OCI-LY3 (cell line): ENCODE measurements at regions not wholly inside any gene's neighbourhood (a gene's known extent, or its start where the extent isn't known, plus 50 kb on each side); places are given as distances from the start of the nearest gene placed in this dataset.

Experiments
- H2AFZ ChIP-seq: fragments of 200-600, 300-600 bp; shearing (Covaris generic); 2 replicates; pipeline ENCODE4 v1.6.0; 2014; ENCODE audit warnings: antibody characterized with exemption, low read depth, low read length
- H3K27ac ChIP-seq: fragments of 200-600, 300-600 bp; sonication (generic); 2 replicates; pipeline ENCODE4 v1.5.1; 2014; ENCODE audit warnings: mild to moderate bottlenecking, low read length, moderate library complexity, mixed read lengths
- H3K27me3 ChIP-seq: fragments of 200-600, 300-600 bp; sonication (generic); 2 replicates; pipeline ENCODE4 v1.6.1; 2014; ENCODE audit warnings: low read depth, low read length, mixed read lengths
- H3K36me3 ChIP-seq: fragments of 200-600, 300-600 bp; sonication (generic); replicated peaks from 2 replicates; pipeline ENCODE3; 2014; ENCODE audit warnings: low read depth, low read length, mixed read lengths
- H3K4me1 ChIP-seq: fragments of 300-600, 200-600 bp; sonication (generic); 2 replicates; pipeline ENCODE4 v1.6.1; 2014; ENCODE audit warnings: low read length, mixed read lengths
- H3K4me2 ChIP-seq: fragments of 200-600, 300-600 bp; sonication (generic); 2 replicates; pipeline ENCODE4 v1.6.1; 2014; ENCODE audit warnings: low read length, mixed read lengths
- H3K4me3 ChIP-seq: fragments of 300-600, 200-600 bp; sonication (generic); 2 replicates; pipeline ENCODE4 v1.5.1; 2014; ENCODE audit warnings: antibody characterized with exemption, mild to moderate bottlenecking, low read length, moderate library complexity
- H3K79me2 ChIP-seq: fragments of 300-600, 200-600 bp; shearing (Covaris generic); 2 replicates; pipeline ENCODE4 v1.6.1; 2014; ENCODE audit warnings: mild to moderate bottlenecking, low read length, mixed read lengths
- H3K9ac ChIP-seq: fragments of 300-600, 200-600 bp; shearing (Covaris generic); 2 replicates; pipeline ENCODE4 v1.6.0; 2014; ENCODE audit warnings: mild to moderate bottlenecking, low read length, moderate library complexity
- H3K9me3 ChIP-seq: fragments of 200-600, 300-600 bp; shearing (Covaris generic); 2 replicates; pipeline ENCODE4 v1.6.1; 2014; ENCODE audit warnings: low read length, mixed read lengths; ENCODE audit not compliant: insufficient read depth
- H4K20me1 ChIP-seq: fragments of 200-600, 300-600 bp; sonication (generic); 2 replicates; pipeline ENCODE4 v1.6.1; 2016; ENCODE audit warnings: low read length, mixed read lengths; ENCODE audit not compliant: insufficient read depth
- CTCF ChIP-seq: fragments of 200-600, 300-600 bp; sonication (generic); IDR thresholded peaks from 2 replicates; pipeline ENCODE4 v1.5.1; 2014; ENCODE audit warnings: antibody characterized with exemption, low read length, low read depth
- EZH2phosphoT487 ChIP-seq: fragments of 200-600 bp; shearing (Covaris generic); IDR thresholded peaks from 2 replicates; pipeline ENCODE4 v1.6.1; 2018; ENCODE audit warnings: antibody characterized with exemption, mixed run types, low read depth

GRCh38 chr1:11391886-11392285 lies 87.1 kb upstream of the DISP3 start:
- Histone ChIP-seq H2AFZ (no peak overlapping the region), H3K79me2 (no peaks in the 10 kb centered on the region), H3K36me3 (no peaks in the 10 kb centered on the region), H3K4me3 (no peak overlapping the region), H3K9me3 (no peaks in the 10 kb centered on the region), H3K27me3 (peaks cover 3% of the 10 kb centered on the region; the same call in 1 of the 2 replicates), H3K9ac (no peak overlapping the region), H3K4me2 (no peak overlapping the region), H4K20me1 (no peaks in the 10 kb centered on the region), H3K4me1 (no peaks in the 10 kb centered on the region), H3K27ac (no peak overlapping the region)
- no peak for TF ChIP-seq CTCF
- no peak for TF ChIP-seq EZH2phosphoT487

- Histone ChIP-seq H3K4me1 (no peaks in the 10 kb centered on the region), H3K9me3 (no peaks in the 10 kb centered on the region), H3K36me3 (no peaks in the 10 kb centered on the region), H2AFZ (no peak overlapping the region), H3K4me2 (no peak overlapping the region), H3K27me3 (peaks cover 3% of the 10 kb centered on the region; the same call in 1 of the 2 replicates), H3K9ac (no peak overlapping the region), H3K27ac (no peak overlapping the region), H4K20me1 (no peaks in the 10 kb centered on the region), H3K4me3 (no peak overlapping the region), H3K79me2 (no peaks in the 10 kb centered on the region)
- TF ChIP-seq CTCF: no peak
- no peak for TF ChIP-seq EZH2phosphoT487
Measured at GRCh38 chr1:11394592-11395245, 84.2 kb upstream of the DISP3 start.

GRCh38 chr1:11395616-11396015 lies 83.3 kb upstream of the DISP3 start:
- Histone ChIP-seq H3K27ac (no peak overlapping the region), H3K9ac (no peak overlapping the region), H4K20me1 (no peaks in the 10 kb centered on the region), H3K27me3 (no peaks in the 10 kb centered on the region), H3K36me3 (no peaks in the 10 kb centered on the region), H3K4me2 (no peak overlapping the region), H3K4me3 (no peak overlapping the region), H3K4me1 (no peaks in the 10 kb centered on the region), H3K79me2 (no peaks in the 10 kb centered on the region), H2AFZ (no peak overlapping the region), H3K9me3 (no peaks in the 10 kb centered on the region)
- TF ChIP-seq EZH2phosphoT487 (no peak), CTCF (no peak)

GRCh38 chr1:11397151-11397901 lies 81.6 kb upstream of the DISP3 start:
- no peaks in the 10 kb centered on the region for H3K36me3 ChIP-seq
- no peak for TF ChIP-seq EZH2phosphoT487
- no peak for TF ChIP-seq CTCF
- H3K9ac ChIP-seq: no peak overlapping the region
- H3K4me2 ChIP-seq: no peak overlapping the region
- no peaks in the 10 kb centered on the region for H4K20me1 ChIP-seq
- no peaks in the 10 kb centered on the region for H3K9me3 ChIP-seq
- H3K27ac ChIP-seq: no peak overlapping the region
- no peak overlapping the region for H3K4me3 ChIP-seq
- no peaks in the 10 kb centered on the region for H3K4me1 ChIP-seq
- H3K27me3 ChIP-seq: no peaks in the 10 kb centered on the region
- no peaks in the 10 kb centered on the region for H3K79me2 ChIP-seq
- no peak overlapping the region for H2AFZ ChIP-seq
